ENCODE measurements at regions not wholly inside any gene's neighbourhood (a gene's known extent, or its start where the extent isn't known, plus 50 kb on each side); places are given as distances from the start of the nearest gene placed in this dataset.
"Not testable (repeated sequence)": the region's sequence is repeated elsewhere in the genome, so short reads cannot be mapped to it uniquely, and the experiment has no call there.

DNA sequence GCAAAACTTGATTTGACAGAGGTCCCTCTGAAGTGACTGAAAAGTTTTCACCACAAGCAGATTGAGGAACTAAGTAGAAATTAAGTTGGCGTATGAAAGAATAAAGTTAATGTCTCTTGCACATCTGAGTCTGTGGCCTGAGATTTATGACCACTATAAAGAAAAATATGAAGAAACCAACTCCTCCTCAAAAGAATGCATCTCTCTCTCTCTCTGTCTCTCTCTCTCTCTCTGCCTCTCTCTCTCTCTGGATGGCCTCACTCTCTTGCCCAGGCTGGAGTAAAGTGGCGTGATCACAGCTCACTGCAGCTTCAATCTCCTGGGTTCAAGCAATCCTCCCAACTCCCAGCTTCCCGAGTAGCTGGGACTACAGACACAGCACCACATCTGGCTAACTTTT lies 55.2 kb downstream of the RPL22L1 start:
- no peak for DNase-seq

GRCh38 chr3:170813266-170813665 lies 56.7 kb downstream of the RPL22L1 start:
- DNase-seq = no peak

- peak; percentile 78 for DNase-seq
Measured at GRCh38 chr3:170811928-170812591, 57.9 kb downstream of the RPL22L1 start.

GRCh38 chr3:170811515-170811914 lies 58.5 kb downstream of the RPL22L1 start:
- no peak for DNase-seq

GRCh38 chr3:170809975-170810357 lies 60.0 kb downstream of the RPL22L1 start:
- no peak for DNase-seq

DNA sequence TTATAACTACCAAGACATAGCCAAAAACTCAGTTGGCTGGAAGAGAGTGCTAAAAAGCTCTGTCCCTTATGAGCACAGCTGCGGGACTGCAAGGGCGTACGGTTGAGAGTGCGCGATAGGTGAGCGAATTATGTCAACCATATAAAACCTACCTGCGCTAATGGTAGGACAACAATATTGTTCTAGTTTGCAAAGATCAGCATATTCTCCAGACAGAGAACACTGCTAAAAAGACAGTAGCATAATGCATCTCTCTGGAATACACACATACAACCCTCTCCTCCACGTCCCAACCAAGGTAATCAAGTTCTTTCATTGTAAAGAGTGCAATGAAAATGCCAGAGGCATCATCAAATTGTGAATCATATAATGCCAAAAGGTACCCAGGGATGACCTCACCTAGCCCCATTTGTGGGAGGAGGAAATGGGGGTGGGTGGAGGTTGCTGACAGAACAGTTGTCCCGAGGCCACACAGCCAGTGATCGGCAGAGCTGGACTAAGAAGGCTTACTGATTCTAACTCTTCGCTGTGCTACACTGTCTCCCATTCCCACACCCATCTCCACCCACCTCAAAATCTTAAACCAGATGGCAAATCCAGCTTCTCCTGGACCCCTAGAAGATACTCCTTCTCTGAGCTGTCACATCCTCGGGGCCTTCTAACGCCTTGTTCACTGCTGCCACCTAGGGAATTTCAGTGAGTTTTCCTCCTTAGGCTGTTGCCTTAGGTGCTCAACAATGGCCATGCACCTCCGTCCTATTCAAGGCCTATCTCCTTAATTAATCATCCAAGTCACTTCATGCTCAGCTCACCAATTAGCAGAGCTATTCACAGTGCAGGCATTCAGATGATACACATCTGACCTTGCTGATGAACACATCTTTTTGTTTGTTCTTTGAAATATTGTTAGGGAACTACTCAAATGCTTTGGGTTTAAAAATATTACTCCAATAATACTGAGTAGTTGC lies 60.7 kb downstream of the RPL22L1 start:
- peak; percentile 77 for DNase-seq

GRCh38 chr3:170808041-170808440 lies 62.0 kb downstream of the RPL22L1 start:
- no peak for DNase-seq

- DNase-seq = no peak
Measured at GRCh38 chr3:170806676-170807075, 63.3 kb downstream of the RPL22L1 start.

GRCh38 chr3:170806141-170806540 lies 63.9 kb downstream of the RPL22L1 start:
- no peak for DNase-seq

DNA sequence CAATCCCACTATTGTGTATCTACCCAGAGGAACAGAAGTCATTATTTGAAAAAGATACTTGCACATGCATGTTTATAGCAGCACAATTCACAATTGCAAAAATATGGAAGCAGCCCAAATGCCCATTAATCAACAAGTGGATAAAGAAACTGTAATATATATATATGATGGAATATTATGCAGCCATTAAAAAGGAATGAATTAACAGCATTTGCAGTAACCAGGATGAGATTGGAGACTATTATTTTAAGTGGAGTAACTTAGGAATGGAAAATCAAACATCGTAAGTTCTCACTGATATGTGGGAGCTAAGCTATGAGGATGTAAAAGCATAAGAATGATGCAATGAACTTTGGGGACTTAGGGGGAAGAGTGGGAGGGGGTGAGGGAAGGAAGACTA lies 64.7 kb downstream of the RPL22L1 start:
- DNase-seq = not testable (repeated sequence)

DNA sequence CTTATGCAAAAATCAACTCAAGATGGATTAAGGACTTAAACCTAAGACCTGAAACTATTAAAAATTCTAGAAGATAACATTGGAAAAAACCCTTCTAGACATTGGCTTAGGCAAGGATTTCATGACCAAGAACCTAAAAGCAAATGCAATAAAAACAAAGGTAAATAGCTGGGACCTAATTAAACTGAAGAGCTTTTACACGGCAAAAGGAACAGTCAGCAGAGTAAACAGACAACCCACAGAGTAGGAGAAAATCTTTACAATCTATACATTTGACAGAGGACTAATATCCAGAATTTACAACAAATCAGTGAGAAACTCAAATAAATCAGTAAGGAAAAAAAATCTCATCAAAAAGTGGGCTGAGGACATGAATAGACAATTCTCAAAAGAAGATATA lies 65.4 kb downstream of the RPL22L1 start:
- DNase-seq = not testable (repeated sequence)

DNA sequence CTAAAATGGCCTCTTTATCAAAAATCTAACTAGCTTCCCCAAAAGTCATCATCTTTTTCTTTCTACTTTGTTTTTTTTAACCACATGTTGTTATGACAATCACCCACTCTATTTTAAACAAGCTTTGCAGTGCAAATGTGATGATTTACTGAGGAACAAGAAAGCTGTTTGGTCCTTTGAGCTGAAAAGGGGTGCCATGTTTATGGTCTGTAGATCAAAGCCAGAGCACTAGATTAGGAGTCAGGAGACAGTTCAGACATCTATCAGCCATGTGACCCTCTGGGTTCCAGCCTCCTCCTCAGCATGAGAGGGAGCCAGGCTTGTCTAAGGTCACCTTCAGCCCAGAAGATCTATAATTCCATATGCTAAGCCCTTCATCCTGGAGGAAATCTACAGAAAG lies 65.9 kb downstream of the RPL22L1 start:
- no peak for DNase-seq

- no peak for DNase-seq
Measured at GRCh38 chr3:170802164-170803151, 67.5 kb downstream of the RPL22L1 start.

- DNase-seq = no peak
Measured at GRCh38 chr3:170801597-170801996, 68.4 kb downstream of the RPL22L1 start.

DNA sequence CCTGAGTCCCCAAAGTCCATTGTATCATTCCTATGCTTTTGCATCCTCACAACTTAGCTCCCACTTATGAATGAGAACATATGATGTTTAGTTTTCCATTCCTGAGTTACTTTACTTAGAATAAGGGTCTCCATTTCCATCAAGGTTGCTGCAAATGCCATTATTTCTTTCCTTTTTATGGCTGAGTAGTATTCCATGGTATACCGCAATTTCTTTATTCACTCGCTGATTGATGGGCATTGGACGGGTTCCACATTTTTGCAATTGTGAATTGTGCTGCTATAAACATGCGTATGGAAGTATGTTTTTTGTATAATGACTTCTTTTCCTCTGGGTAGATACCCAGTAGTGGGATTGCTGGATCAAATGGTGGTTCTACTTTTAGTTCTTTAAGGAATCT lies 69.7 kb downstream of the RPL22L1 start:
- DNase-seq = not testable (repeated sequence)

- DNase-seq = no peak
Measured at GRCh38 chr3:170799009-170799408, 71.0 kb downstream of the RPL22L1 start.

GRCh38 chr3:170797685-170798084 lies 72.3 kb downstream of the RPL22L1 start:
- no peak for DNase-seq

GRCh38 chr3:170792471-170792870 lies 77.5 kb downstream of the RPL22L1 start:
- DNase-seq = no peak

GRCh38 chr3:170790647-170791046 lies 79.3 kb downstream of the RPL22L1 start:
- no peak for DNase-seq

- no peak for DNase-seq
Measured at GRCh38 chr3:170787464-170787863, 82.5 kb downstream of the RPL22L1 start.

- no peak for DNase-seq
Measured at GRCh38 chr3:170785454-170785853, 84.5 kb downstream of the RPL22L1 start.

- DNase-seq = no peak
Measured at GRCh38 chr3:170784406-170784805, 85.6 kb downstream of the RPL22L1 start.

DNA sequence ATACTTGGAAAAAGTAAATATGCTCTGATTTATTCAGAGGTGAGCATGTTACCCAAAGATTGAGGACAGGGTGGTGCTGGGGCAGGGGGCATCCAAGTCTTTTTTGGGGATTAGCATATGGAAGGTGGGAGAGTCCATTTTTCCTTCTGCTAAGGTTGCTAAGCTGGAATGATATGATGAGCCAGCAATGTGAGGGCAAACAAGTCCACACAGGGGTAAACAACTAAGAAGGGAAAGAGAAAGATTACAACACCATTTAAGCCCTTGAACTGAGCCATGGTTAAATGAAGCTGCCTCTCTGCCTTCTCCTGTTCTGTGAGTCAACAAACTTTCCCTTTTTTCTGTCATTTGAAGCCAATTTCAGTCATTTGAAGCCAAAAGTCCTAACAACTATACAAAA lies 89.0 kb downstream of the RPL22L1 start:
- no peak for DNase-seq
